IMR-90 (cell line): ENCODE measurements at regions not wholly inside any gene's neighbourhood (a gene's known extent, or its start where the extent isn't known, plus 50 kb on each side); places are given as distances from the start of the nearest gene placed in this dataset.

ENCODE experiments used
- BHLHE40 ChIP-seq: fragments of 150-350 bp; IDR thresholded peaks from 2 replicates; pipeline ENCODE4 v1.6.1; 2016; ENCODE audit warnings: mild to moderate bottlenecking, low read depth, low read length
- CEBPB ChIP-seq: IDR thresholded peaks from 2 replicates; pipeline ENCODE4 v1.6.1; 2012; ENCODE audit warnings: low read depth, low read length, improper control_type of control experiment
- FOS ChIP-seq: fragments of 150-350 bp; IDR thresholded peaks from 2 replicates; pipeline ENCODE4 v1.6.1; 2016; ENCODE audit warnings: low read depth, low read length
- MAFK ChIP-seq: IDR thresholded peaks from 2 replicates; pipeline ENCODE4 v1.6.1; 2012; ENCODE audit warnings: low read depth, low read length, improper control_type of control experiment
- MAZ ChIP-seq: IDR thresholded peaks from 2 replicates; pipeline ENCODE4 v1.6.1; 2012; ENCODE audit warnings: low read depth, mild to moderate bottlenecking, low read length, improper control_type of control experiment, moderate library complexity, borderline replicate concordance
- MXI1 ChIP-seq: IDR thresholded peaks from 2 replicates; pipeline ENCODE4 v1.6.1; 2012; ENCODE audit warnings: low read depth, mild to moderate bottlenecking, low read length, moderate library complexity, borderline replicate concordance
- POLR2A ChIP-seq: IDR thresholded peaks from 2 replicates; pipeline ENCODE4 v1.6.1; 2012; ENCODE audit warnings: mild to moderate bottlenecking, low read depth, low read length
- RAD21 ChIP-seq: IDR thresholded peaks from 2 replicates; pipeline ENCODE4 v1.6.1; 2012; ENCODE audit warnings: low read length, improper control_type of control experiment
- SMC3 ChIP-seq: fragments of 150-350 bp; IDR thresholded peaks from 2 replicates; pipeline ENCODE4 v1.6.1; 2016; ENCODE audit warnings: low read depth, mild to moderate bottlenecking, antibody characterized with exemption, low read length, moderate library complexity
- USF2 ChIP-seq: fragments of 150-350 bp; IDR thresholded peaks from 2 replicates; pipeline ENCODE4 v1.6.1; 2017; ENCODE audit warnings: mild to moderate bottlenecking, antibody characterized with exemption, low read length, low read depth
- TF ChIP-seq, protein P1 (sequence below): conservative IDR thresholded peaks from 2 replicates; pipeline ENCODE4 v1.5.1; 2012; ENCODE audit warnings: mild to moderate bottlenecking, low read depth, low read length, improper control_type of control experiment

GRCh38 chr1:38456531-38456876 lies 403.1 kb downstream of the RRAGC start:
- TF ChIP-seq, protein P1, sequence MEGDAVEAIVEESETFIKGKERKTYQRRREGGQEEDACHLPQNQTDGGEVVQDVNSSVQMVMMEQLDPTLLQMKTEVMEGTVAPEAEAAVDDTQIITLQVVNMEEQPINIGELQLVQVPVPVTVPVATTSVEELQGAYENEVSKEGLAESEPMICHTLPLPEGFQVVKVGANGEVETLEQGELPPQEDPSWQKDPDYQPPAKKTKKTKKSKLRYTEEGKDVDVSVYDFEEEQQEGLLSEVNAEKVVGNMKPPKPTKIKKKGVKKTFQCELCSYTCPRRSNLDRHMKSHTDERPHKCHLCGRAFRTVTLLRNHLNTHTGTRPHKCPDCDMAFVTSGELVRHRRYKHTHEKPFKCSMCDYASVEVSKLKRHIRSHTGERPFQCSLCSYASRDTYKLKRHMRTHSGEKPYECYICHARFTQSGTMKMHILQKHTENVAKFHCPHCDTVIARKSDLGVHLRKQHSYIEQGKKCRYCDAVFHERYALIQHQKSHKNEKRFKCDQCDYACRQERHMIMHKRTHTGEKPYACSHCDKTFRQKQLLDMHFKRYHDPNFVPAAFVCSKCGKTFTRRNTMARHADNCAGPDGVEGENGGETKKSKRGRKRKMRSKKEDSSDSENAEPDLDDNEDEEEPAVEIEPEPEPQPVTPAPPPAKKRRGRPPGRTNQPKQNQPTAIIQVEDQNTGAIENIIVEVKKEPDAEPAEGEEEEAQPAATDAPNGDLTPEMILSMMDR, result no peak
- TF ChIP-seq MAZ, result no peak
- TF ChIP-seq RAD21, result no peak
- TF ChIP-seq MXI1, result no peak
- no peak for TF ChIP-seq USF2
- TF ChIP-seq POLR2A, result no peak
- no peak for TF ChIP-seq MAFK
- TF ChIP-seq SMC3, result no peak
- no peak for TF ChIP-seq CEBPB
- TF ChIP-seq FOS, result no peak
- no peak for TF ChIP-seq BHLHE40
